Gastrocnemius medialis (tissue), 4 donors: ENCODE measurements at regions not wholly inside any gene's neighbourhood (a gene's known extent, or its start where the extent isn't known, plus 50 kb on each side); places are given as distances from the start of the nearest gene placed in this dataset.

Experiments used
- ATAC-seq, 2 donors: fragments of 150-250 bp; one replicate each; pipeline ENCODE4 v1.9.1; 2016
- DNase-seq, 2 donors: peaks; one replicate each; pipeline ENCODE4 v3.0.0-alpha.2; 2019
- H3K27ac ChIP-seq, 4 donors: fragments of 200-600 bp; sonication (generic); 1 replicate in 1 of 4; 2 replicates in 3 of 4; pipeline ENCODE4 v1.5.1; 2016 to 2018; ENCODE audit warnings: mild to moderate bottlenecking in 2 of 4, moderate library complexity in 1 of 4
- H3K27me3 ChIP-seq, 3 donors: fragments of 200-600 bp; sonication (generic) in 2 of 3; 1 replicate in 1 of 3; 2 replicates in 2 of 3; pipeline versions ENCODE4 v1.5.1 to v1.6.0; 2016 to 2019; ENCODE audit warnings: mild to moderate bottlenecking in 1 of 3, moderate library complexity in 1 of 3
- H3K36me3 ChIP-seq, 2 donors: fragments of 200-600 bp; sonication (generic) in 1 of 2; one replicate each; pipeline ENCODE4 v1.5.1; 2017 to 2018
- H3K4me1 ChIP-seq, 2 donors: fragments of 200-600 bp; sonication (generic) in 1 of 2; one replicate each; pipeline ENCODE4 v1.5.1; 2016 to 2017; ENCODE audit warnings: mild to moderate bottlenecking in 2 of 2
- H3K4me3 ChIP-seq, 4 donors: fragments of 200-600 bp; sonication (generic) in 3 of 4; 1 replicate in 1 of 4; 2 replicates in 3 of 4; pipeline ENCODE4 v1.5.1; 2016 to 2019; ENCODE audit warnings: mild to moderate bottlenecking in 2 of 4
- H3K9me3 ChIP-seq, 3 donors: fragments of 200-600 bp; sonication (generic) in 2 of 3; 1 replicate in 1 of 3; 2 replicates in 2 of 3; pipeline ENCODE4 v1.5.1; 2016 to 2019
- POLR2A ChIP-seq, 2 donors: fragments of 450-650 bp; IDR thresholded peaks; one replicate each; pipeline ENCODE4 v1.6.1; 2017; ENCODE audit warnings: antibody characterized with exemption in 2 of 2, mild to moderate bottlenecking in 2 of 2, moderate library complexity in 2 of 2
- in situ Hi-C, 4 donors: fragments of 200-750 bp; cut with MboI; loops; one replicate each; pipeline versions ENCODE4 v1.15.0 to v1.8.0; 2017; ENCODE audit warnings: low sequenced_read_pairs in 4 of 4
- intact Hi-C: fragments of 100-400 bp; cut with DNase I; formaldehyde crosslinking; loops from one replicate; pipeline ENCODE4 v1.15.1; 2023; ENCODE audit warnings: low total_unique reads
- TF ChIP-seq, protein P1 (sequence below), 5 experiments: fragments of 450-650 bp in 3 of 5; fragments of 200-600 bp in 2 of 5; sonication (generic) in 2 of 5; IDR thresholded peaks in 4 of 5; conservative IDR thresholded peaks in 1 of 5; 1 replicate in 4 of 5; 2 replicates in 1 of 5; pipeline ENCODE4 v1.5.1; 2016 to 2019; ENCODE audit warnings: antibody characterized with exemption in 5 of 5, mild to moderate bottlenecking in 3 of 5, moderate library complexity in 3 of 5

DNA sequence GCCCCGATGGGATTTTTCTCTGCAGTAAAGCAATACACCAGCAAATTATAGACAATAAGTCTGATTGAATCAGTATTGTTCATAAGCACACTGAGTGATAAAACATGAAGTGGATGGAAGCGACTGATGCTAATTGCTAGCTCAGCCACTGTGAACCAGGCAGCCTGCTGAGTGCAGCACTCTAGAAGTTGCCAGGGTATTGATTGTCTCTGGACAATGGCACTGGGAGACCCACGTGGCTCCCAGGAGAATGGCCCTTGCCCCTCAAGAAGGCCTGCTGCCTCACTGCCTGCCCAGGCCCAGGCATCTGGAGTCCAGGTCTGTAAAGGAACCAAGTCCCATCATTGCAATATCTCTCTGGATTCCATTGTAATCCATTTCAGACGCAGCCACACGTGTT lies 80.4 kb upstream of the TCERG1L start:
- no peaks in the 10 kb centered on the region for H3K36me3 ChIP-seq
- no peaks in the 10 kb centered on the region for H3K9me3 ChIP-seq
- no peak overlapping the region for H3K4me3 ChIP-seq
- H3K27me3 ChIP-seq = no peaks in the 10 kb centered on the region
- TF ChIP-seq, protein P1, sequence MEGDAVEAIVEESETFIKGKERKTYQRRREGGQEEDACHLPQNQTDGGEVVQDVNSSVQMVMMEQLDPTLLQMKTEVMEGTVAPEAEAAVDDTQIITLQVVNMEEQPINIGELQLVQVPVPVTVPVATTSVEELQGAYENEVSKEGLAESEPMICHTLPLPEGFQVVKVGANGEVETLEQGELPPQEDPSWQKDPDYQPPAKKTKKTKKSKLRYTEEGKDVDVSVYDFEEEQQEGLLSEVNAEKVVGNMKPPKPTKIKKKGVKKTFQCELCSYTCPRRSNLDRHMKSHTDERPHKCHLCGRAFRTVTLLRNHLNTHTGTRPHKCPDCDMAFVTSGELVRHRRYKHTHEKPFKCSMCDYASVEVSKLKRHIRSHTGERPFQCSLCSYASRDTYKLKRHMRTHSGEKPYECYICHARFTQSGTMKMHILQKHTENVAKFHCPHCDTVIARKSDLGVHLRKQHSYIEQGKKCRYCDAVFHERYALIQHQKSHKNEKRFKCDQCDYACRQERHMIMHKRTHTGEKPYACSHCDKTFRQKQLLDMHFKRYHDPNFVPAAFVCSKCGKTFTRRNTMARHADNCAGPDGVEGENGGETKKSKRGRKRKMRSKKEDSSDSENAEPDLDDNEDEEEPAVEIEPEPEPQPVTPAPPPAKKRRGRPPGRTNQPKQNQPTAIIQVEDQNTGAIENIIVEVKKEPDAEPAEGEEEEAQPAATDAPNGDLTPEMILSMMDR (IDR thresholded peaks at IDR 0.05 in 4 of 5, conservative IDR thresholded peaks at IDR 0.05 in 1 of 5) = no peak
- no peak for TF ChIP-seq POLR2A (IDR thresholded peaks at IDR 0.05)
- intact Hi-C loops (no loop called here), in situ Hi-C loops (no loop called here)
- no peak for ATAC-seq
- H3K4me1 ChIP-seq = no peaks in the 10 kb centered on the region
- H3K27ac ChIP-seq = no peak overlapping the region
- no peak for DNase-seq

GRCh38 chr10:131396121-131397050 lies 84.9 kb upstream of the TCERG1L start:
- Histone ChIP-seq H3K9me3 (no peaks in the 10 kb centered on the region), H3K27ac (no peak overlapping the region), H3K4me3 (no peak overlapping the region), H3K27me3 (no peaks in the 10 kb centered on the region), H3K36me3 (no peaks in the 10 kb centered on the region), H3K4me1 (no peaks in the 10 kb centered on the region)
- intact Hi-C loops (no loop called here), in situ Hi-C loops (no loop called here)
- TF ChIP-seq POLR2A (IDR thresholded peaks at IDR 0.05) = no peak
- TF ChIP-seq, protein P1 (IDR thresholded peaks at IDR 0.05 in 4 of 5, conservative IDR thresholded peaks at IDR 0.05 in 1 of 5) = no peak
- DNase-seq (peak in 1 of 2 donors; percentile 29), ATAC-seq (peak in 1 of 2 donors; percentile 39)

- in situ Hi-C loops = no loop called here
- Histone ChIP-seq H3K4me1 (no peaks in the 10 kb centered on the region), H3K4me3 (no peak overlapping the region), H3K27me3 (no peaks in the 10 kb centered on the region), H3K36me3 (no peaks in the 10 kb centered on the region), H3K9me3 (no peaks in the 10 kb centered on the region), H3K27ac (no peak overlapping the region)
- TF ChIP-seq, protein P1 (IDR thresholded peaks at IDR 0.05 in 4 of 5, conservative IDR thresholded peaks at IDR 0.05 in 1 of 5) = no peak
- no peak for TF ChIP-seq POLR2A (IDR thresholded peaks at IDR 0.05)
- ATAC-seq (no peak), DNase-seq (no peak)
- intact Hi-C loops = no loop called here
These were observed 86.6 kb upstream of the TCERG1L start for GRCh38 chr10:131398166-131398565.

DNA sequence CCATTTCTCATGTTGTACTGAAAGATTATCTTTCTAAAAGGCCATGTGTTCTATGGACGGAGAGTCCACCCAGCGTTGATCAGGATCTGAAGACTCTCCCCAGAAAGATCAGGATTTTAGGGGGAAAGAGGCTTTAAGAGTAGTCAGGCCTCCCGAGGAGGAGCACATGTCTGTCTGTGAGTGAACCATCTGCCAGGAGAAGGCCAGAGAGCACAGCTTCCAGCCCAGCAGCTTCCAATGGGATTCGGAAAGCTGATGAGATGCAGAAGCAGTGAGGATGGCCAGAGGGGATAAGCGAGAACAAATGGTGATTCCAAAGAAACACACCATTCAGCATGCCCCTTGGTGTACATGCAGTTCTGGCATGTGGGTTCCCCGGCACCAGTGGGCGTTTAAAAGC lies 88.5 kb upstream of the TCERG1L start:
- Histone ChIP-seq H3K4me1 (no peaks in the 10 kb centered on the region), H3K36me3 (no peaks in the 10 kb centered on the region), H3K9me3 (no peaks in the 10 kb centered on the region), H3K27me3 (peaks cover 0 to 3% (median 0%) of the 10 kb centered on the region in 3 donors), H3K4me3 (no peak overlapping the region), H3K27ac (no peak overlapping the region)
- TF ChIP-seq, protein P1 (IDR thresholded peaks at IDR 0.05 in 4 of 5, conservative IDR thresholded peaks at IDR 0.05 in 1 of 5) = no peak
- TF ChIP-seq POLR2A (IDR thresholded peaks at IDR 0.05) = no peak
- DNase-seq (no peak), ATAC-seq (no peak)
- in situ Hi-C loops (no loop called here), intact Hi-C loops (no loop called here)
